ENCODE measurements at regions not wholly inside any gene's neighbourhood (a gene's known extent, or its start where the extent isn't known, plus 50 kb on each side); places are given as distances from the start of the nearest gene placed in this dataset.

DNA sequence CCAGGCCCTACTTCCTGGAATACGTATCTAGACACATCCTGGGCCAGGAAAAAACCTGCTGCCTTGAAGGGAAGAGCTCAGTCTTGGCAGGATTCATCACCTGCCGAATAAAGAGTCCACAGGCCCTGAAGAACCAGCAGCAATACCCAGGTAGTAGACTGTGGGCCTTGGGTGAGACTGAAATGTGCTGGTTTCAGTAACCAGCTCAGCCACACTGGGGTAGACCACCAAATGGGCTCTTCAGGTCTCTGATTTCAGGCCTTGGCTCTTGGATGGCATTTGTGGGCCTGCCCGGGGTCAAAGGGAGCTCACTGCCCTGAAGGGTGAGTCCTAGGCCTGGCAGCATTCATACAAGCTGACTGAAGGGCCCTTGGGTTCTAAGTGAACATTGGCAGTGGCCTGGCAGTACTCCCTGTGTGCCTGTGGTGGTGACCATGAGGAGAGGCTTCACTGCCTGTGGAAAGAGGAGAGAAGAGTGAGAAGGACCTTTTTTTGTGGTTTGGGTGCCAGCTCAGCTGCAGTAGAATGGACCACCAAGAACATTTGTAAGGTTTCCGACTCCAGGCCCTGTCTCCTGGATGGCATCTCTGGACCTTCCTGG, 175.1 kb downstream of the ANKRD30B start:
- TF ChIP-seq POLR2A (IDR thresholded peaks at IDR 0.05; ENCODE audit: insufficient read depth in 1 of 2, low read depth in 2 of 2, low read length in 2 of 2), result no peak
- no peak for TF ChIP-seq ZNF333 (CRISPR knock-in tag; IDR thresholded peaks at IDR 0.05; ENCODE audit: borderline replicate concordance)
- TF ChIP-seq ZBTB20 (CRISPR knock-in tag; IDR thresholded peaks at IDR 0.05; ENCODE audit: borderline replicate concordance, low read depth), result no peak
